Testis (tissue), 2 donors: ENCODE measurements at regions not wholly inside any gene's neighbourhood (a gene's known extent, or its start where the extent isn't known, plus 50 kb on each side); places are given as distances from the start of the nearest gene placed in this dataset.

Experiments used
- CTCF ChIP-seq, 3 experiments: fragments of 450-650 bp in 2 of 3; fragments of 200-600 bp in 1 of 3; sonication (generic) in 1 of 3; IDR thresholded peaks; one replicate each; pipeline ENCODE4 v1.5.1; 2016 to 2019; ENCODE audit warnings: antibody characterized with exemption in 3 of 3, mild to moderate bottlenecking in 2 of 3, moderate library complexity in 1 of 3
- POLR2A ChIP-seq: fragments of 450-650 bp; IDR thresholded peaks from one replicate; pipeline ENCODE4 v1.6.1; 2017; ENCODE audit warnings: antibody characterized with exemption, mild to moderate bottlenecking, moderate library complexity

DNA sequence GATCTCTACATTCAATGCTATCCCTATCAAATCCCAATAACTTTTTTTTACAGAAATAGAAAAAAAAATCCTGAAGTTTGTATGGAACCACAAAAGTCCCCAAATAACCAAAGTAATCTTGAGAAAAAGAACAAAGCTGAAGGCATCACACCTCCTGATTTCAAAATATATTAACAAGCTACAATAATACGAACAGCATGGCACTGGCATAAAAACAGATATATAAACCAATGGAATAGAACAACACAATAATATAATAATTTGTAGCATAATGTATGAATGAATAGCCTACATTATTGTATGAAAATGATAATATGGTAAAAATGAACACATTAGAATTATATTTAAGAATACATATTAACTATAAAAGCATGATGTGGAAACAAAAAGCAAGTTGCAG is 76.7 kb upstream of the TMC3 start:
- TF ChIP-seq CTCF (IDR thresholded peaks at IDR 0.05) (no peak), POLR2A (no peak)
